ENCODE measurements at regions not wholly inside any gene's neighbourhood (a gene's known extent, or its start where the extent isn't known, plus 50 kb on each side); places are given as distances from the start of the nearest gene placed in this dataset.

DNA sequence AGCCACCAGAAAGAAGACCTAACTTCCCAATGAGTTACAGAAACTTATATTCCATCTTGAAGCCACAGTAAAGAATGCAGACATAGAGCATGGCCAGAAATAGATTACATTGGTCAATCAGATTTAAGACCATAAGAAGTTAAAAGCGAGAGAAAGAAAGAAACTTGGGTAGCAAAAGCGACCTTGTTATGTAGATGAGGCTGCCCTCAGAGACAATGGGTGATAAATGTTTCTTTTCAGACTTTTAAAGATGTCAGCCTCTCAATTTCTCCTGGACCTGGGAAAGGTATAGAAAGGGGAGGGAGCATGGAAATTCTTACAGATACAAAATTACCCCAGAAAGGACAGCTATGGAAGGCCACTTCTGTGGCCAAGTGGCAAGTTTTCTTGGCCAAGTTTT lies 732.6 kb upstream of the LUZP2 start:
- Histone ChIP-seq H3K36me3 (no peaks in the 10 kb centered on the region), H3K4me1 (no peaks in the 10 kb centered on the region), H3K4me2 (no peak overlapping the region), H3K9ac (no peak overlapping the region), H3K4me3 (no peak overlapping the region), H3K27me3 (no peaks in the 10 kb centered on the region), H3K79me2 (ENCODE audit: low read depth) (no peaks in the 10 kb centered on the region), H3K9me3 (ENCODE audit: low read depth) (peaks cover 17% of the 10 kb centered on the region), H2AFZ (replicated peaks) (no peak overlapping the region), H4K20me1 (ENCODE audit: low read depth) (no peaks in the 10 kb centered on the region), H3K27ac (no peak overlapping the region), H3F3A (ENCODE audit: low read depth) (no peaks in the 10 kb centered on the region)
- peaks cover 11% of the 10 kb centered on the region for H3K9me3 Mint-ChIP-seq
- H3K27ac Mint-ChIP-seq: no peak overlapping the region
- DNase-seq (ENCODE audit: low spot score): no peak
- no peak overlapping the region for H3K4me3 Mint-ChIP-seq
- H3K27me3 Mint-ChIP-seq (ENCODE audit: insufficient read depth, low read depth): no peaks in the 10 kb centered on the region
- no peaks in the 10 kb centered on the region for H3K36me3 Mint-ChIP-seq
- no peaks in the 10 kb centered on the region for H3K4me1 Mint-ChIP-seq
- no peak for TF ChIP-seq EZH2phosphoT487 (IDR thresholded peaks at IDR 0.05)
- no peak for TF ChIP-seq EZH2 (IDR thresholded peaks at IDR 0.05)
- TF ChIP-seq, protein P1, sequence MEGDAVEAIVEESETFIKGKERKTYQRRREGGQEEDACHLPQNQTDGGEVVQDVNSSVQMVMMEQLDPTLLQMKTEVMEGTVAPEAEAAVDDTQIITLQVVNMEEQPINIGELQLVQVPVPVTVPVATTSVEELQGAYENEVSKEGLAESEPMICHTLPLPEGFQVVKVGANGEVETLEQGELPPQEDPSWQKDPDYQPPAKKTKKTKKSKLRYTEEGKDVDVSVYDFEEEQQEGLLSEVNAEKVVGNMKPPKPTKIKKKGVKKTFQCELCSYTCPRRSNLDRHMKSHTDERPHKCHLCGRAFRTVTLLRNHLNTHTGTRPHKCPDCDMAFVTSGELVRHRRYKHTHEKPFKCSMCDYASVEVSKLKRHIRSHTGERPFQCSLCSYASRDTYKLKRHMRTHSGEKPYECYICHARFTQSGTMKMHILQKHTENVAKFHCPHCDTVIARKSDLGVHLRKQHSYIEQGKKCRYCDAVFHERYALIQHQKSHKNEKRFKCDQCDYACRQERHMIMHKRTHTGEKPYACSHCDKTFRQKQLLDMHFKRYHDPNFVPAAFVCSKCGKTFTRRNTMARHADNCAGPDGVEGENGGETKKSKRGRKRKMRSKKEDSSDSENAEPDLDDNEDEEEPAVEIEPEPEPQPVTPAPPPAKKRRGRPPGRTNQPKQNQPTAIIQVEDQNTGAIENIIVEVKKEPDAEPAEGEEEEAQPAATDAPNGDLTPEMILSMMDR (IDR thresholded peaks at IDR 0.05): no peak

DNA sequence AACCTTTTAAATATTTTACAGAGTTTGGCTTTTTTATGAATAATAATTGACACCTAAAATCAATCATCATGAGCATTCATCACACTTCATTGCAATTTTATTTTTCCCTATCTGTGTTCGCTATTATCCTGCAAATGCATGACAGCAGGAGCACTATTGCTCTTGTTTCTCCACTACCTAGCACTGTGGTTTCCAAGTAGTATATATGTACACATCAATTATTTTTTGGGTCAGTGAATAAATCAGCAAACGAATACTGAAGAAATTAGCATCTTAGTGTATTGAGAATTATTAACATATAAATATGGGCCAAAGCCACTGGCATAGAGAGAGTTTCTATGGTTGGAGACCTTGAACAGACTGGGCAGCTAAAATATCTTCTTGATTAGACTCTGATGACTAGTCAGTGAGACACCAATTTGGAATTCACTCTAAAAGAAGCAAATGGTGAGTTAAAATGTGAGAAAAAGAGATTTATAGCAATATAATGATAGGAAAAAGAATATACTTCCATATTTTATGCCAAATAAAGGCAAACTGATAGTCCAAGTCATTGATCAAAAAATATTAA lies 731.1 kb upstream of the LUZP2 start:
- Histone ChIP-seq H4K20me1 (ENCODE audit: low read depth) (no peaks in the 10 kb centered on the region), H3F3A (ENCODE audit: low read depth) (no peaks in the 10 kb centered on the region), H3K4me2 (no peak overlapping the region), H3K9me3 (ENCODE audit: low read depth) (peaks cover 19% of the 10 kb centered on the region), H3K27me3 (no peaks in the 10 kb centered on the region), H3K27ac (no peak overlapping the region), H3K4me3 (no peak overlapping the region), H3K79me2 (ENCODE audit: low read depth) (no peaks in the 10 kb centered on the region), H3K4me1 (no peaks in the 10 kb centered on the region), H2AFZ (replicated peaks) (no peak overlapping the region), H3K9ac (no peak overlapping the region), H3K36me3 (no peaks in the 10 kb centered on the region)
- Mint-ChIP-seq H3K27me3 (ENCODE audit: insufficient read depth, low read depth) (no peaks in the 10 kb centered on the region), H3K36me3 (no peaks in the 10 kb centered on the region), H3K4me3 (no peak overlapping the region), H3K4me1 (no peaks in the 10 kb centered on the region), H3K27ac (no peak overlapping the region), H3K9me3 (peaks cover 11% of the 10 kb centered on the region)
- TF ChIP-seq, protein P1 (IDR thresholded peaks at IDR 0.05): no peak
- no peak for TF ChIP-seq EZH2 (IDR thresholded peaks at IDR 0.05)
- TF ChIP-seq EZH2phosphoT487 (IDR thresholded peaks at IDR 0.05): no peak
- DNase-seq (ENCODE audit: low spot score): no peak

DNA sequence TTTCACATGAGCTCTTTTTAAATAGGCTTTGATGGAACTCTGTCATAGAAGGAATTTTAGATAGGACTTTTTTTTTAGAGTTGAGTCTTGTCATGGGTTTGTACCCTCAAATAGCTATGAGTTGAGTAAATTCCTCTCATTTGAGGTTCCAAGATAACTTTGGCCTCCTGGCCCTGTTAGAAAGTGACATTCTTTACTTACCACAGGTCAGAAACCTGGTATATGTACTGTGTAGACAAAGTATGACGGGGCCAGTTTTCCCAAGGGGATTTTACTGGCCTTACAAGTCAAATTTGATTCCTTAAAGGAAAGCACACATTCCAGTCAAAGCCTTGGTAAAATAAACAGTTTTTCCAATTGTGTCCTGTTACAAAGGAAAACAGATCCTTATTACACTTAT lies 729.3 kb upstream of the LUZP2 start:
- Histone ChIP-seq H3F3A (ENCODE audit: low read depth) (no peaks in the 10 kb centered on the region), H3K4me2 (no peak overlapping the region), H3K4me1 (no peaks in the 10 kb centered on the region), H3K4me3 (no peak overlapping the region), H3K9ac (no peak overlapping the region), H3K27me3 (no peaks in the 10 kb centered on the region), H3K79me2 (ENCODE audit: low read depth) (no peaks in the 10 kb centered on the region), H3K9me3 (ENCODE audit: low read depth) (peaks cover 19% of the 10 kb centered on the region), H3K36me3 (no peaks in the 10 kb centered on the region), H2AFZ (replicated peaks) (no peak overlapping the region), H3K27ac (no peak overlapping the region), H4K20me1 (ENCODE audit: low read depth) (no peaks in the 10 kb centered on the region)
- TF ChIP-seq EZH2phosphoT487 (IDR thresholded peaks at IDR 0.05) (no peak), EZH2 (IDR thresholded peaks at IDR 0.05) (no peak)
- TF ChIP-seq, protein P1 (IDR thresholded peaks at IDR 0.05): no peak
- Mint-ChIP-seq H3K27me3 (ENCODE audit: insufficient read depth, low read depth) (no peaks in the 10 kb centered on the region), H3K36me3 (no peaks in the 10 kb centered on the region), H3K9me3 (peaks cover 16% of the 10 kb centered on the region), H3K27ac (no peak overlapping the region), H3K4me1 (no peaks in the 10 kb centered on the region), H3K4me3 (no peak overlapping the region)
- DNase-seq (ENCODE audit: low spot score): no peak

Measured in neural progenitor cell (in vitro differentiated cells).